SIG-M5 (cell line): ENCODE measurements at regions not wholly inside any gene's neighbourhood (a gene's known extent, or its start where the extent isn't known, plus 50 kb on each side); places are given as distances from the start of the nearest gene placed in this dataset.
"Not testable (repeated sequence)": the region's sequence is repeated elsewhere in the genome, so short reads cannot be mapped to it uniquely, and the experiment has no call there.

Experiments
- DNase-seq: peaks from one replicate; lab custom pipeline; 2025; lab: John Stamatoyannopoulos, UW

DNA sequence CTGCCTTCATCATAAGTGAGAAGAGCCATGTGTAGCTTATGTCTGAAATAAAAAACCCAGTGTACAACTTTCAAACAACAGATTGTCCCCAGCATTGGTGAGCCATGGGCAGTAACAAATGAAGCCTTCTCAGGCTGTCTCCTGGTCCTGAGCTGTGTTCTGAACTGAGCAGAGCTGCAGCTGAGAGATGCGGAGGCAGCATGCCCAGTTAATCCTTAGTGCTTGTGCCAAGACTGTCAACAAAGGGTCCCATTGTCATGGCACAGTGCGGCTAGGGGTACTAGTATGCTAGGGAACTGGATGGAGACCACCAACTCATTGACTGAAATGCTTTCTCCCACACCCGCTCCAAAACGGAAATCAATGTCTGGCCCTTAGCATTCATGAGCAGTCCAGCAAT, 154.3 kb downstream of the RMST start:
- no peak for DNase-seq

DNA sequence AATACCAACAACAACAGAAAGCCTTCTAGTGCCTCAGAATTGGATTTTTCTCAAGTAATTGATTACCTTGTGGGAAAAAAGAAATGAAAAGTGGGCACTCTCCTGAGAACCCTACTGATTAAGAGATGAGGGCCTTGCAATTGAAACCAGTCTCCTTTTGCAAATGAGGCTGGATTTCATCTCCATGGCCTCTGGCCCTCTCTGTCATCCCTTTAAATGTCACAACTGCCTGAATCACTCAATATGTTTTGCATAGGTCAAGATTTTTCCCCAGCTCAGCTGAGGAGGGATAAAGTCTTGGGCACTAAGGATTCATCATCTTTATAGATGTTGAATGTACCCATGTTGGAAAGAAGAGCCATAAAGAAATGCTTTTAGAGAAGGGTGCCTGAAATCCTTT, 166.4 kb downstream of the RMST start:
- no peak for DNase-seq

DNA sequence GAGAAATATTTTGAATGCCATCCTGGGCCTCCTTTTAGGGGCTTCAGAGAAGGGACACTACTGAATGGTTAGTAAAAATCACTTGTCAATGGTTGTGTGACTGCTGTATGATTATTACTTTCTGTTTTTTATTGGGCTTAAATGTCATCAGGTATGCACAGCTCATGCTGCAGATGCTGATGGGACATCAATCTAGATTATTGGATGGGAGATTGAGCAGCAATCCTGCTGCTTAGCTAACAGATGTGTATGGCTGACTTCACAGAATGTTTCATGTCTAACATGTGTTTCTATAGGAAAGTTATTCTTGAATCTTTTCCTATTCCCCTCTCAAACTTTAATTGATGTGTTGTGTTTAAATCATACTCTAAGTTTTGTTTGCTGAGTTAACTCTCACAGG, 166.8 kb downstream of the RMST start:
- DNase-seq, result no peak

DNA sequence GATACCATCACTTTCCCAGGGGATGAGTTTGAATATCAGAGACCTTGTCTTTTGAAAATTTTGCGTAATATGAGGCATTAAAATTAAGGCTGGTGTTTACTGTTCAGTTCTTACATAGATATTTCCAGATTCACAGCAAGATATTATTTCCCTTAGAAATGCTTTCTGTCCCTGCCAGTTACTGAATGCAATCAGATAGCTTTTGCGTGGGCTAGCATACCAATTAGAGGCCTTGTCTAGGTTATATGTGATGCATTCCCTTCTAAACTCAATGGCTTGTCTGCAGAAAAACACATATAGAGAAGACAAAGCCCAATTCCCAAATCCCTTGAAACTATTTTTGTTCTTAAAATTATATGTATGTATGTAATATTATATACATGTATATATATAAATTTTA, 167.8 kb downstream of the RMST start:
- DNase-seq, result no peak

DNA sequence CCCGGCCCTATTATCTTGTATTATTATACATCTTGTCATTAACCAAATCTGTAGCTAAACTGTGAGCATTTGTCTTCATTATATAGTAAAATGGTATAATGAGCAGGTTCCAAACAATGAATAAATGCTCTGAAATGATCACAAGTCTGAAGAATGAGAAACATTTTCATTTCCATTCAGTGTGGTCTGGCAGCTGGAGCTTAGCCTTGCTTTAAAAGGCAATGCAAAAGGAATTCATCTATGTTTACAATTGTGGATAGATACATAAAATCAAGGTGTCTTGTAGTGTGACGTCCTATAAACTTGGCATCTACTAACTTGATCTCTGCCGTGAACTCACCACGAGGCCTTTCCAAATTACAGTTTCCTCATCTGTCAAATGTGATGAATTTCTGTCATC, 168.3 kb downstream of the RMST start:
- DNase-seq, result no peak

DNA sequence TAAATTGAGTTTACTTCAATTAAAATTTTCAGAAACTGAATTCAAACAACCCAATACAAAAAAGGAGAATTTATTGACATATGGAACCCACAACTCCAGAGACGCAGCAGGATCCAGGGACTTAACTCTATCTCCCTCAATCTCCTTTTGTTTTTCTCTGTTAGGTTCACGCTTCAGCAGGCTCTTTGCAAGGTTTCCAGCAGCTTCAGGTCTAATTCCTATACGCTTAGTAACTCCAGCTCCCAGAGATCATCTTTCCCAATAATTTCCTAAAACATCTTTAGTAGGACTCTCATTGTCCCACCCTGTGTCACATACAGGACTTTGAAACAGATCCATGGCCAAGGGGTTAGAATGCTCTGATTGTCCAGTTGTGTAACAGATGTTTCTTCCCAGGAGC, 175.2 kb downstream of the RMST start:
- no peak for DNase-seq

DNA sequence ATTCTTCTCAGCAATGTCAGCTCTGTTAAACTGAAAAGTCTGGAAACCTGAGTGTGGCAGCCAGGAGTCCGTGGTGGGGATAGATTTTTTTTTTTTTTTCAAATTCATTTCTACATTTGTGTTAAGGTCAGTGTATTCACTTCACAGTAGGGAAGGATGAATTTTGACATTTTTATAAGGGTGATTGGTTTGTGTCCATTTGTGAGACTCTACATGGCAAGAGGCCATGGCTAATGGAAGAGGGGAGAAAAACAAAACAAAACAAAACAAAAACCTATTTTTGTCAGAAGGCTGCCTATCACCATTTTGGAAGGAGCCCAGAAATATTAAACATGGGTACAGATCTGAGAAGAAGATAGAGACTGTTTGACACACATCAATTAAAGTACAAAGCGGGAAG, 176.1 kb downstream of the RMST start:
- DNase-seq, result no peak

DNA sequence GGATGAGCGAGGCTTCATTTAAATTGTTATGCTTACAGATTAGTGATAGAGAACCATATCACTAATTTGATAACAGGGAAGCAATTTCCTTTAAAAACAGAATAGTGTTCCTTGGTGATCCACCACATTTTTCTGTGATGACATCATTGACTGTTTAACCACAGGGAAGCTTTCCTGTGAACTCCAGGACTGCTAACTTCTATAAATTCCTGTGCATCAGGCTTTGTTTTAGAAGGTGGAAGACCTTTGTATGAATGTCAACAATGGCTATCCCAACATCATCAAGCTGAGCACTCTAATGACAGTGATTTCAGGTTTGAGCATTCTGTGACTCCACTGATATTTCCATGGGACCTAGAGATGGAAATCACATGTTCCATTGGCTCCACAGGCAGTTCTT, 177.1 kb downstream of the RMST start:
- DNase-seq, result no peak

DNA sequence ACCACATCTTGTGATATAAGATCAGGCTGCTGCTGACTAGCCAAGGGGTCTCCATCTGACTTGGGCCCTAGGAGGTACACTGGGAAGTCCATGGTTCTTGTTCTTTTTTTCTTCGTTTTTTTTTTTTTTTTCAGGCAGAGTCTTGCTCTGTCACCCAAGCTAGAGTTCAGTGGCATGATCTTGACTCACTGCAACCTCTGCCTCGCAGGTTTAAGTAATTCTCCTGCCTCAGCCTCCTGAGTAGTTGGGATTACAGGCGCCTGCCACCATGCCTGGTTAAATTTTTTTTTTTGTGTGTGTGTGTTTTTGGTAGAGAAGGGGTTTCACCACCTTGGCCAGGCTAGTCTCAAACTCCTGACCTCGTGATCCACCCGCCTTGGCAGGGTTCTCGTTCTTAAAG, 178.2 kb downstream of the RMST start:
- no peak for DNase-seq

DNA sequence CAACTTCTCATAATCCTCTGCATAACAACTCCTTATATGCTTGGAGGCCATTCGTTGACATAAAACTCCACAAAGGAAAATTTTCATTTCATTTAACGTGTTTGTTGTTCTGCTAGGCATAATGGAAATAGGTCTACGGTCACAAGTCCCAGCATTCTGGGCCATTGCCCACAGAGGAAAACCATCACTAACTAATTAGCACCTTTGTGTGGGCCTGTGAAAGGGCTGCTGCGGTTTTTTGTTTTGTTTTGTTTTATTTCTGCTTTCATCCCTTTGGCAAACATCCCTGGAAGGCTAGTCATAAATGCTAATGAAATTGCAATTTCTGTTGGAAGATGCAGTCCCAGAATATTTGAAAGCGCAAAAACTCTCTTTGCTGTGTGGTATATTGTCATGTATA, 180.3 kb downstream of the RMST start:
- no peak for DNase-seq

DNA sequence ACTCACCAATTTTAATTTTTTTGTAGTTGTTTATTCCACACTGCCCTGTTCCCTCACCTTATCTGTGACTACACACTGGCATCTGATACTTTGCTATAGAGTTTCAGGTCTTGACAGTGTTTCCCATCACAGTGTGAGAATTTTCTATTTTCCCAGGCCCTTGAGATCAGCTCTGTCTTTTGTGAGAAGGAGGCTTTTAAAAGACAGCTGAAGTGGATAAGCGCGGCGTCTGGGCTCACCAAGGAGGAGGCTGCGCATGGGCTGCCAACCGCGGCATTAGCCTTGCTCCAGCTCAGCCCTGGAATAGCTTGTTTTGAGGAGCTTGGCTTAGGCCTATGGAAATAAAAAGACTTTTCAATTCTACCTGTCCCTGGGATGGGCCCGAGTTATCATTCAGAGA, 181.3 kb downstream of the RMST start:
- DNase-seq, result no peak

DNA sequence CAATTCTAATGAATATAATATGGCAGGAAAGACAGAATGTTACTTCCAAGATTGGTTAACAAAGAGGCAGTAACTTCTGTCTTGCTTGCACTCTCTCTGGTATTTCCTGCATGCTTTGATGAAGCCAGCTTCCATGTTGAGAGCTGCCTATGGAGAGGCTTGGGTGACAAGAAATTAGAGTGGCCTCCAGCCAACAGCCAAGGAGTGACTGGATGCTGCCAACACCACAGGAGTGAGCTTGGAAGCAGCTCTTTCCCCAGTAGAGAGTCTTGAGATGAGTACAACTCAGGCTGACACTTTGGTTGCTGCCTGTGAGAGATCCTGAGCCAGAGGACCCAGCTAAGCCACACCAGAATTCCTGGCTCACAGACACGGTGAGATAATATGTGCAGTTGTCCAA, 183.1 kb downstream of the RMST start:
- no peak for DNase-seq

DNA sequence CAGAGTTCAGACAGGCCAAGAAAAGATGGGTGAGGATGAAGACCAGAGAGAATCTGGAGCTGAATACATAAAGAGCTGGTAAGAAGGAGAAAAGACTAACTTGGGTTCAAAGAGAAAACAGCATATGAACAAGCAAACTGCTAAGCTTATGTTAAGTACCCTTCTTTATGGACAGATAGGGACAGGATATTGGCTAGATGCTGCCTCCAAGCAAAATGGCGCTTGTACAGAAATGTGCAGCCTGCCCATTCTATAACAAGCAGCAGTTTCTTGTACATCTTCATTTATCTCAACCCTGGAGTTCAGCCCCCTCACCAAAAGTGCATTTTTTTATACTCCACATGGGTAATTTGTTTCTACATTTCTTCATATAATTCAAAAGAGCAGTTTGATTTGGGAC, 184.5 kb downstream of the RMST start:
- DNase-seq, result no peak

DNA sequence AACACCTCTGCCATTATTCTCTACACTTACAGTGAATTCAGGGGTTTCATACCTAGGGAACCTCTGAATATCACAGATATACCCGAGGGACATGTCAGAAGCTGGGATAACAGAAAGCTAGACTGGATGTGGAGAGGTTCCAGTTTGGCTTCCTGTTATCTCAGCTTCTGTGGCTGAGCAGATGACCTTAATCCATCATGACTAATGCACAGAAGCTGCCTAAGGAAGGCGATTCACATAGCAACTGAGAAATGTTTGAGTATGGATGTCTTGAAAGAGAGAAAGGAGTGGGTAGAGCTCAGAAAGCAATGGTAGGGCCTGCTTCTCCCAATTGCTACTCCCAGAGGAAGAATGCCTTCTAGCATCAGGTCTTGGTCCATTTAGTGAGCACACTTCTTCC, 187.6 kb downstream of the RMST start:
- DNase-seq, result no peak

DNA sequence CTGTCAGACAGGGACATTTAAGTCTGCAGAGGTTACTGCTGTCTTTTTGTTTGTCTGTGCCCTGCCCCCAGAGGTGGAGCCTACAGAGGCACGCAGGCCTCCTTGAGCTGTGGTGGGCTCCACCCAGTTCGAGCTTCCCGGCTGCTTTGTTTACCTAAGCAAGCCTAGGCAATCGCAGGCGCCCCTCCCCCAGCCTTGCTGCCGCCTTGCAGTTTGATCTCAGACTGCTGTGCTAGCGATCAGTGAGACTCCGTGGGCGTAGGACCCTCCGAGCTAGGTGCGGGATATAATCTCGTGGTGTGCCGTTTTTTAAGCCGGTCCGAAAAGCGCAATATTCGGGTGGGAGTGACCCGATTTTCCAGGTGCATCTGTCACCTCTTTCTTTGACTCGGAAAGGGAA, 193.9 kb downstream of the RMST start:
- not testable (repeated sequence) for DNase-seq

DNA sequence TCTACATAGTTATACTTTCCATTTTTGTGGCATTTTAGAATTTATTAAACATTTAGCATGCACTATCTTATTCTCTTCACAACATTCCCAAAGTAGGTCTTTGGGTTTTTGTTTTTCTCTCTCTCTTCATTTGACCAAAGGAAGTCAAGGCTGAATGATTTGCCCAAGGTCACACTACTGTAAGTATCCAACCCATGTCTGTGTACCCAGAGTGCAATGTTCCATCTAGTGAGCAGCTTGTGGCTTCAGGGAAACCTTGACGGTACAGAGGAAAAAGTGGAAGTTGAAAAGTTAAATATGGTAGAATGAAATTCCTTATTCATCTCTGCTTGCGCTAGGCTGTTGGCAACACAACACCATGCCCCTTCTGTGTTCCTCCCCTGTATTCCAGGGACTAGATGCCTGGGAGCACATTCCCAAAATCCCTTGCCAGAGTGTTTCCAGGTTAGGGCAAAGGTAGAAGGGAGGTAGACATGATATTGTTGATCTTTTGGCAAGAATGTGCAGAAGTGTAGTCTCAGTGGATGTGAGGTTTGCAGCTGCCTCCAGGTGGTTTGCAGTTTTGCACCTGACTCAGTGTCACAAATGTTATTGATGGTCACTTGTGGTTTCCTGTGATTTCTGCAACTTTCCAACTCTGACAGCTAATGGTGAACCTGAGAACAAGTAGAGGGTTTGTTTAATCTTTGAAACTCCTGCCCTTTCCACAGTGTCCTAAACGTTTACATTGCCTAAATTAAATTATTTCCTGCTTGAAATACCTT, 196.7 kb downstream of the RMST start:
- DNase-seq, result no peak

DNA sequence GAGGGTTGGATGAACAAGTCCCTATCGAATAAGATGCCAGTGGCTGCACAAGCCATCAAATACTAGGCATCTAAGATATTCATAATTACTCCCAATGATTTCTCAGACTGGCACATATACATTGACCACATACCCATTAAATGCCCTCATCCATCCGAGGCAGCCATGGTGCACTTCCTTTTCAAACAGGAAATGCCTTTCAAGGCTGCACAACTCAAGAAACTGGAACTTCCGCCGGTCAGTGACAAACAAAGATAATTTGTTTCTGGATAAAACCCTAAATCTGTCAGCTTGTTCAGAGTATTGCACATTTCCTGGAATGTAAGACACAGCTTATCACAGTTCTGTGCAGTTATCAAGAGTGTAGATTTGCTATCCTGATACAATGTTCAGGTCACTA, 203.7 kb downstream of the RMST start:
- DNase-seq, result no peak

DNA sequence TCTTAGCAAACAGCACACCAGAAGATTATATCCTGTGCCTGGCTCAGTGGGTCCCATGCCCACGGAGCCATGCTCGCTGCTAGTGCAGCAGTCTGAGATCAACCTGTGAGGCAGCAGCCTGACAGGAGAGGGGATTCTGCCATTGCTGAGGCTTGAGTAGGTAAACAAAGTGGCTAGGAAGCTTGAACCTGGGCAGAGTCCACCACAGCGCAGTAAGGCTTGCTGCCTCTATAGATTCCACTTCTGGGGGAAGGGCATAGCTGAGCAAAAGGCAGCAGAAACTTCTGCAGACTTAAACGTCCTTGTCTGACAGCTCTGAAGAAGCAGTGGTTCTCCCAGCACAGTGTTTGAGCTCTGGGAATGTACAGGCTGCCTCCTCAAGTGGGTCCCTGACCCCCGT, 210.3 kb downstream of the RMST start:
- no peak for DNase-seq

DNA sequence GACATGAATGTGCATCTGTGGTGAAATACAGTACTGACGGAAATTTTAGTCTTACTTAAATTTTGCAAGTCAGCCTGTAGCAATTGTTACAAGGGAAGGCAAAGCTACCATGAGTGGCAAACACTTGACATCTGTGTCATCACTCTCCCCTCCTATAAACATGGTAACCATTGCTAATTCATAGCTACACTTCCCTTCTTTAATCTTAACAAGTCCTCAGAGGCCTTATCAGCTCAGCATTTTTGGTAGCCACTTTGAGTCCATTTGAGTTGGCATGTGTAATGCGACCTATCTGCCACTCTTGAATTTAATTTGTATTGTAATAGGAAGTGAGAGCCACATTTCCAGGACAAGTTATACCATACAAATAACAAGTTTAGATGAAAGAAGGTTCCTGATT, 218.1 kb downstream of the RMST start:
- no peak for DNase-seq

DNA sequence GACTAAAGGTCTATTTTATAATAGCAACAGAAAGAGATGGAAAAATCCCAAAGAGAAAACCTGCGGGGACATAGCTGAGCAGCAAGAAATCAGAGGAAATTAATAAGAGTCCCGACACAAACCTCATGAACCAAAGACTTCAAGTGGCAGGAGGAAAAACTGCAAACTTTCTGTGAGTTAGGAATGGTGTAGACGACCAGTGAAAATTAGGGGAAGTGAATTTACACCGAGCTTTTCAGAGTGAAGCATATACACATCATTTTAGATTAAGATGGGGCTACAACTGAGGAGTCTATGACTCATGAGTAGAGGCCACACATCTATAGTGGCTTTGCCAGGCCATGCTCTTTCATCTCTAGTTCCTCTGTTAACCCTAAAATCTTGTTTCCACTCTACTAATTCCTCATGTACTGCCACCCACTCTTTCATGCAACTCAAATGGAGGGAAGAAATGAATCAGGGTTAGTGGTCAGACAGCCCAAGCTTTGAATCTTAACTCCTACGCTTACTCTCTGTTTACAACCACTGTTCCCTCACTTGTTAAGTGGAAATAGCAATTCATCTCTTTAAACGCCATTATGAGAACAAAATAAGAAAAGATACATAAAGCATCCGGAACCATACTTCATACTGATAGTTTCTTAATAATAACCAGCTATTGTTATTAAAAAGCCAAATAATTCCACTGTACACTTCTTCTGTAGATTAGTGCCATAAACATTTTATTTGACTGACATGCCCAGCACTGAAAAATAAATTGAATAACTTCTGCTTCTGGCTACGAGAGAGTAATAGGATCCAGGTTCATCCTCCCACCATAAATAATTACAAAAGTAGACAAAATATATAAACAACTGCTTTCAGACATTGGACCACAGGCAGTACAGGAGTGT, 219.3 kb downstream of the RMST start:
- DNase-seq, result no peak

DNA sequence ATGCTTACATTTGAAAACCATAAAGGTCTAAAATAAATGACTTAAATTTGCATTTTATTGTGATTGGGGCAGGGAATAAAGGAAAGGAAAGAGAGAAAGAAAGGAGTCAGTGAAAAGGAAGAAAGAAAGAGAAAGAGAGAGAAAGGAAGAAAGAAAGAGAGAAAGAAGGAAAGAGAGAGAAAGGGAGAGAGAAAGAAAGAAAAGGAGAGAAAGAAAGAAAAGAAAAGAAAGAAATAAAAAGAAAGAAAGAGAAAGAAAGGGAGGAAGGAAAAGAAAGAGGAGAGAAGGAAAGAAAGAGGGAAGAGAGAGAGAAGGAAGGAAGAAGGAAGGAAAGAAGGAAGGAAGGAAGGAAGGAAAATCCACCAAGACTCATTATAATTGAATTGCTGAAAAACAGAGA, 222.8 kb downstream of the RMST start:
- no peak for DNase-seq

DNA sequence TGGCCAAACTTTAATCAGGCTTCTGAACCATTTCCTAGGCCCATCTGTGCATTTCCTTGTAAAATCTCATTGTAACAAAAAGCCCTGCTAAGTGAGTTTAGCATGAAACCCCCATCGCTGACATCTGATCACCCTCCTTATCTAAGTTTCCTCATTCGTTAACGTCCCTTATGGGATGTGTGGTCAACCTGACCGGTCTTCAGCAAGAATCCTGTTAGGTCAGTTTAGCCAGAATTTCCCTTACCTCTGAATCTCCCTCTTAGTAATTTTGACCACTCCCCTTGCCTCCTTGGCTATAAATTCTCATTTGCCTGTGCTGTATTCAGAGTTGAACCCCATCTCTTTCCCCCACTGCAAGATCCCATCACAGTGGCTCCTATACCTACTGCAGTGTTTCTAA, 239.3 kb downstream of the RMST start:
- DNase-seq, result no peak

DNA sequence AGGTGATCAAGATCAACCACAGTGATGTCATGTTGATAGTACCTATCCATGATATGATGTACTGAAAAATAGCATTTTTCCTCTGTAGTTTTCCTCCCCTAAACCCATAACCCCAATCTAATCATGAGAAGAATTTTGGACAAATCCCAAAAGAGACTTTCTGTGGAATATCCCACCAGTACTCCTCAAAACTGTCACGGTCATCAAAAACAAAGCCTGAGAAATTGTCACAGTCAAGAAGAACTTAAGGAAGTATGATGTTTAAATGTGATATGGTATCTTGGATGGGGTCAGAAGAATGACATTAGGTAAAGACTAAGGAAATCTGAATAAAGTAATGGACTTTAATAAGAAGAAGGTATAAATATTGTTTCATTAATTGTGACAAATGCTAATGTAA, 248.8 kb downstream of the RMST start:
- DNase-seq, result no peak

DNA sequence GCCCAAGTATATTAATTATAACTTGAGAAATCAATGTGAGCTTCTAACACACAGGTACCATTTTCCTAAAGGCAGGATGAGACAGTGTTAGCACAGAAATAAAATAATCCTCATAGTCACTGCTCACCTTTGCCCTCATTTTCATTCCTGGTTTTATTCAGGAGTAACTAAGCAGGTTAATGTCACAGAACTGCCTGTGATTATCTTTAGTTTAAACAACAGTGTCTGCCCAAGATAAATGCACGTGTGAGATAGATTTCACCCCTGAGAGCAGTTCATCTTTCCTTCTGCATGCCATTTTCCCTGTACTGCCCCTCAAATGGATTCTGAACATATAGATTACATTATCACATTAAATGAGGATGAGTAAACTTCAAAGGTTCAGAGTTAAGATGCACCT, 250.7 kb downstream of the RMST start:
- DNase-seq, result no peak
